ENCODE measurements at regions not wholly inside any gene's neighbourhood (a gene's known extent, or its start where the extent isn't known, plus 50 kb on each side); places are given as distances from the start of the nearest gene placed in this dataset.

DNA sequence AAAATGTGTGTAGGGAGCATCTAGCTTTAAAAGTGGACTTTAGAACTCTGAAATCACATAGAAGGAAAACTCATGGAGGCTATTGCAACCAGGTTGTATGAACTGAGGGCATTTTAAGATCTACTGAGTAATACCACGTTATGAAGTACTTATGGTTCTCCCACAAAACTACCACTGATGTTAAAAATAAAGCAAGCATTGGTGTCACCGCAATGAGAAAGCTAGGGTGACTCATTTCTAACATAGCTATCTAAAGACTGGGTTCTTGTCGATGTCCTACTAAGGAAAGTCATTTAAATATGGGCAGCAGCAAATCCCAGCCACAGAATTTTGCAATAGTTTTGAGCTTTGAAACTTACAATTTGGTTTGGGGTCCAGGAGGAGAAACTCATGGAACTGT, 584.8 kb downstream of the DIPK2A start:
- Histone ChIP-seq H4K20me1 (ENCODE audit: control insufficient read depth, extremely low read depth, insufficient read depth, low read length) (no peaks in the 10 kb centered on the region), H3K79me2 (ENCODE audit: control insufficient read depth, insufficient read depth, low read length) (no peaks in the 10 kb centered on the region), H3K4me1 (ENCODE audit: control insufficient read depth, extremely low read depth, insufficient read depth, low read length) (peaks cover 8% of the 10 kb centered on the region), H3K9me3 (ENCODE audit: control insufficient read depth, low read depth, low read length) (no peaks in the 10 kb centered on the region), H3K36me3 (ENCODE audit: control insufficient read depth in 2 of 2, extremely low read depth in 1 of 2, insufficient read depth in 2 of 2, low read length in 2 of 2) (no peaks in the 10 kb centered on the region), H3K9ac (ENCODE audit: control insufficient read depth, extremely low read depth, insufficient read depth, low read length) (no peak overlapping the region), H3K4me2 (ENCODE audit: control insufficient read depth, extremely low read depth, insufficient read depth, low read depth, low read length) (no peak overlapping the region), H3K27ac (ENCODE audit: control insufficient read depth, insufficient read depth, low read length) (no peak overlapping the region), H2AFZ (ENCODE audit: control insufficient read depth, low read length) (no peak overlapping the region), H3K27me3 (ENCODE audit: control insufficient read depth, extremely low read depth, insufficient read depth, low read length) (no peaks in the 10 kb centered on the region), H3K9me1 (ENCODE audit: control insufficient read depth, extremely low read depth, insufficient read depth, low read length) (no peaks in the 10 kb centered on the region), H3K4me3 (ENCODE audit: control insufficient read depth in 2 of 3, extremely low read depth in 1 of 3, insufficient read depth in 2 of 3, low read depth in 1 of 3, low read length in 3 of 3) (no peak overlapping the region)
- TF ChIP-seq, protein P1, sequence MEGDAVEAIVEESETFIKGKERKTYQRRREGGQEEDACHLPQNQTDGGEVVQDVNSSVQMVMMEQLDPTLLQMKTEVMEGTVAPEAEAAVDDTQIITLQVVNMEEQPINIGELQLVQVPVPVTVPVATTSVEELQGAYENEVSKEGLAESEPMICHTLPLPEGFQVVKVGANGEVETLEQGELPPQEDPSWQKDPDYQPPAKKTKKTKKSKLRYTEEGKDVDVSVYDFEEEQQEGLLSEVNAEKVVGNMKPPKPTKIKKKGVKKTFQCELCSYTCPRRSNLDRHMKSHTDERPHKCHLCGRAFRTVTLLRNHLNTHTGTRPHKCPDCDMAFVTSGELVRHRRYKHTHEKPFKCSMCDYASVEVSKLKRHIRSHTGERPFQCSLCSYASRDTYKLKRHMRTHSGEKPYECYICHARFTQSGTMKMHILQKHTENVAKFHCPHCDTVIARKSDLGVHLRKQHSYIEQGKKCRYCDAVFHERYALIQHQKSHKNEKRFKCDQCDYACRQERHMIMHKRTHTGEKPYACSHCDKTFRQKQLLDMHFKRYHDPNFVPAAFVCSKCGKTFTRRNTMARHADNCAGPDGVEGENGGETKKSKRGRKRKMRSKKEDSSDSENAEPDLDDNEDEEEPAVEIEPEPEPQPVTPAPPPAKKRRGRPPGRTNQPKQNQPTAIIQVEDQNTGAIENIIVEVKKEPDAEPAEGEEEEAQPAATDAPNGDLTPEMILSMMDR (optimal IDR thresholded peaks at IDR 0.05 in 1 of 3, IDR thresholded peaks at IDR 0.05 in 1 of 3, conservative IDR thresholded peaks at IDR 0.05 in 1 of 3; ENCODE audit: extremely low read depth in 1 of 3, insufficient read depth in 2 of 3, low read length in 3 of 3), result no peak
- TF ChIP-seq EZH2 (IDR thresholded peaks at IDR 0.05; ENCODE audit: low read length), result no peak
- no peak for DNase-seq (ENCODE audit: low read depth, low spot score)
- dilution Hi-C loops (cut with MboI; ENCODE audit: extremely low pct_ligation_motif_present, low sequenced_read_pairs), result no loop called here
- no peak for FAIRE-seq

DNA sequence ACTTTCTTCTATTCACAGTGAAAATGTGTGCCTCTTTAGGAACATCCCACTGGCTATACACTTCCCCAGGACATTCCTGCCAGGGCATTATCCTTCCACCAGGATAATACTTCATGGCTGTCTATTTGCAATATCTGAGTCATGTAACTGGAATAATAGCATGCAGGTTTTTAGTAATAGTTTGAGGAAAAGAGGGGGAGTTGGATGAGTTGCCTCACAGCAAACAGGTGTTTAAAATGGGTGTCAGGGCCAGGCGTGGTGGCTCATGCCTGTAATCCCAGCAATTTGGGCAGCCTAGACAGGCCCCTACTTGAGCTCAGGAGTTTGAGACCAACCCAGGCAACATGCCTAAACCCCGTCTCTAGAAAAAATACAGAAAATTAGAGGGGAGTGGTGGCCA, 585.9 kb downstream of the DIPK2A start:
- H3K9me1 ChIP-seq (ENCODE audit: control insufficient read depth, extremely low read depth, insufficient read depth, low read length), result no peaks in the 10 kb centered on the region
- peaks cover 8% of the 10 kb centered on the region for H3K4me1 ChIP-seq (ENCODE audit: control insufficient read depth, extremely low read depth, insufficient read depth, low read length)
- H3K4me2 ChIP-seq (ENCODE audit: control insufficient read depth, extremely low read depth, insufficient read depth, low read depth, low read length), result no peak overlapping the region
- H4K20me1 ChIP-seq (ENCODE audit: control insufficient read depth, extremely low read depth, insufficient read depth, low read length), result no peaks in the 10 kb centered on the region
- FAIRE-seq, result no peak
- no peak overlapping the region for H2AFZ ChIP-seq (ENCODE audit: control insufficient read depth, low read length)
- dilution Hi-C loops (cut with MboI; ENCODE audit: extremely low pct_ligation_motif_present, low sequenced_read_pairs), result no loop called here
- peak; percentile 33 for DNase-seq (ENCODE audit: low read depth, low spot score)
- no peak overlapping the region for H3K4me3 ChIP-seq (ENCODE audit: control insufficient read depth in 2 of 3, extremely low read depth in 1 of 3, insufficient read depth in 2 of 3, low read depth in 1 of 3, low read length in 3 of 3)
- no peaks in the 10 kb centered on the region for H3K9me3 ChIP-seq (ENCODE audit: control insufficient read depth, low read depth, low read length)
- no peaks in the 10 kb centered on the region for H3K79me2 ChIP-seq (ENCODE audit: control insufficient read depth, insufficient read depth, low read length)
- H3K9ac ChIP-seq (ENCODE audit: control insufficient read depth, extremely low read depth, insufficient read depth, low read length), result no peak overlapping the region
- no peaks in the 10 kb centered on the region for H3K36me3 ChIP-seq (ENCODE audit: control insufficient read depth in 2 of 2, extremely low read depth in 1 of 2, insufficient read depth in 2 of 2, low read length in 2 of 2)
- TF ChIP-seq EZH2 (IDR thresholded peaks at IDR 0.05; ENCODE audit: low read length), result no peak
- TF ChIP-seq, protein P1 (optimal IDR thresholded peaks at IDR 0.05 in 1 of 3, IDR thresholded peaks at IDR 0.05 in 1 of 3, conservative IDR thresholded peaks at IDR 0.05 in 1 of 3; ENCODE audit: extremely low read depth in 1 of 3, insufficient read depth in 2 of 3, low read length in 3 of 3), result no peak
- no peak overlapping the region for H3K27ac ChIP-seq (ENCODE audit: control insufficient read depth, insufficient read depth, low read length)
- H3K27me3 ChIP-seq (ENCODE audit: control insufficient read depth, extremely low read depth, insufficient read depth, low read length), result no peaks in the 10 kb centered on the region
